HEK293T (cell line): ENCODE measurements at regions not wholly inside any gene's neighbourhood (a gene's known extent, or its start where the extent isn't known, plus 50 kb on each side); places are given as distances from the start of the nearest gene placed in this dataset.

ENCODE experiments used
- ARNT ChIP-seq: fragments of 450-650 bp; IDR thresholded peaks from 2 replicates; pipeline ENCODE4 v1.6.1; 2017; ENCODE audit warnings: mild to moderate bottlenecking
- FOXM1 ChIP-seq: fragments of 450-650 bp; IDR thresholded peaks from 2 replicates; pipeline ENCODE4 v1.6.1; 2017; ENCODE audit warnings: mild to moderate bottlenecking, borderline replicate concordance
- HDGF ChIP-seq: fragments of 450-650 bp; IDR thresholded peaks from 2 replicates; pipeline ENCODE4 v1.6.1; 2017; ENCODE audit warnings: antibody characterized with exemption, borderline replicate concordance
- LEF1 ChIP-seq: fragments of 450-650 bp; IDR thresholded peaks from 2 replicates; pipeline ENCODE4 v1.6.1; 2017; ENCODE audit warnings: mild to moderate bottlenecking, borderline replicate concordance
- NFRKB ChIP-seq: fragments of 450-650 bp; IDR thresholded peaks from 2 replicates; pipeline ENCODE4 v1.6.1; 2016; ENCODE audit warnings: mild to moderate bottlenecking, moderate library complexity
- PKNOX1 ChIP-seq: fragments of 450-650 bp; IDR thresholded peaks from 2 replicates; pipeline ENCODE4 v1.6.1; 2016
- SP1 ChIP-seq: fragments of 450-650 bp; IDR thresholded peaks from 2 replicates; pipeline ENCODE4 v1.6.1; 2017
- SUZ12 ChIP-seq: fragments of 450-650 bp; IDR thresholded peaks from 2 replicates; pipeline ENCODE4 v1.6.1; 2016; ENCODE audit warnings: mild to moderate bottlenecking

GRCh38 chr15:35921046-35921445 lies 375.1 kb upstream of the DPH6 start:
- no peak for TF ChIP-seq SUZ12
- no peak for TF ChIP-seq SP1
- no peak for TF ChIP-seq HDGF
- TF ChIP-seq LEF1 = no peak
- TF ChIP-seq ARNT = no peak
- no peak for TF ChIP-seq NFRKB
- no peak for TF ChIP-seq FOXM1
- TF ChIP-seq PKNOX1 = no peak
